Tibial nerve (tissue), 4 donors: ENCODE measurements at regions not wholly inside any gene's neighbourhood (a gene's known extent, or its start where the extent isn't known, plus 50 kb on each side); places are given as distances from the start of the nearest gene placed in this dataset.

ENCODE experiments used
- CTCF ChIP-seq, 5 experiments: fragments of 200-600 bp in 3 of 5; fragments of 450-650 bp in 2 of 5; sonication (generic) in 3 of 5; IDR thresholded peaks; one replicate each; pipeline ENCODE4 v1.5.1; 2016 to 2019; ENCODE audit warnings: antibody characterized with exemption in 5 of 5, mild to moderate bottlenecking in 3 of 5, moderate library complexity in 2 of 5
- EP300 ChIP-seq, 2 donors: sonication (generic); formaldehyde crosslinking; IDR thresholded peaks; one replicate each; pipeline ENCODE4 v1.6.1; 2017; ENCODE audit warnings: antibody characterized with exemption in 2 of 2, mild to moderate bottlenecking in 1 of 2
- POLR2A ChIP-seq, 2 donors: fragments of 450-650 bp; IDR thresholded peaks; one replicate each; pipeline ENCODE4 v1.6.1; 2017; ENCODE audit warnings: antibody characterized with exemption in 2 of 2, mild to moderate bottlenecking in 2 of 2, moderate library complexity in 2 of 2

- no peak for TF ChIP-seq POLR2A (IDR thresholded peaks at IDR 0.05)
- no peak for TF ChIP-seq CTCF (IDR thresholded peaks at IDR 0.05)
- TF ChIP-seq EP300 (IDR thresholded peaks at IDR 0.05), result no peak
Observed at GRCh38 chr2:59077981-59078531, 836.9 kb upstream of the FANCL start.
